ENCODE measurements at regions not wholly inside any gene's neighbourhood (a gene's known extent, or its start where the extent isn't known, plus 50 kb on each side); places are given as distances from the start of the nearest gene placed in this dataset.

DNA sequence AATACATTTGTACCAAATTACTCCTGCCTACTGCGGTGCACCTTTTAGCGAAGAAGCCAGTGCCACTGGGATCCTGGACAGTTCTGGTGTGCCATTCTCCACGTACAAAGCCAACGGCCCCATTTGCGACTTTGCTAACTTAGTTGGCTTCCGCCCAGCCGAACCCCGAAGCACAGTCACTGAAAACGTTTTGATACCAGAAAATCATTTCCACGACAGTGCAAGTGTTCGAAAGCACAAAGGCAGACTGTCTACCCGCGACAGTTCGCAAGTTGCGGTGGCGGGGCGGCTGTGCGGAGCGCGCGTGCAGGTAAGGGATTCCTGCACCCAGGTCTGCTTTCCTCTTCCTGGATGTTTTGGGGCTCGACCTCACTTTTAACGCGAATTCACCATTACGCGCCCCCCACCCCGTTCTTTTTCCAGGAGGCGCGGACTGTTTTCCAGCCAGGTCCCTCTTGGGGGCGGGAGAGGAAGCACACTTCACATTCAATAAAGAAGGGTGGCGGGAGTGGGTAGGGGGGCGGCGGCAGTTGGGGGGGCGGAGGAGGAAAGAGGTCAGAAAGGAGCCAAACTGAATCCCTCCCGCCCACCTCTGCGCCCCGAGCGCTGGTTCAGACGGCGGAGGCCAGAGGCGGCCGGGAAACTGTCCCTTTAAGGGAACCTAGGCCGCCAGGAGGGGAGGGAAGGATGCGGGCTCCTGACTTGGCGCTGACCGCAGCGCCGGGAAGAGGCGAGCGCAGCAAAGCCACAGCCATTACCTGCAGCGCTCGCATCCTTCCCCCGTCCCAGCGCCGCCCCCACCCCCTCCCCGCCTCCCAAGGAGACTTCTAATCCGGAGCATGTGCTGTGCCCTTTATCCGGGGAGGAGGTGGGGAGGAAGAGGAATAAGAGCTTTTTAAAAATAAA, 107.4 kb upstream of the KCTD1 start:
- TF ChIP-seq, protein P1, sequence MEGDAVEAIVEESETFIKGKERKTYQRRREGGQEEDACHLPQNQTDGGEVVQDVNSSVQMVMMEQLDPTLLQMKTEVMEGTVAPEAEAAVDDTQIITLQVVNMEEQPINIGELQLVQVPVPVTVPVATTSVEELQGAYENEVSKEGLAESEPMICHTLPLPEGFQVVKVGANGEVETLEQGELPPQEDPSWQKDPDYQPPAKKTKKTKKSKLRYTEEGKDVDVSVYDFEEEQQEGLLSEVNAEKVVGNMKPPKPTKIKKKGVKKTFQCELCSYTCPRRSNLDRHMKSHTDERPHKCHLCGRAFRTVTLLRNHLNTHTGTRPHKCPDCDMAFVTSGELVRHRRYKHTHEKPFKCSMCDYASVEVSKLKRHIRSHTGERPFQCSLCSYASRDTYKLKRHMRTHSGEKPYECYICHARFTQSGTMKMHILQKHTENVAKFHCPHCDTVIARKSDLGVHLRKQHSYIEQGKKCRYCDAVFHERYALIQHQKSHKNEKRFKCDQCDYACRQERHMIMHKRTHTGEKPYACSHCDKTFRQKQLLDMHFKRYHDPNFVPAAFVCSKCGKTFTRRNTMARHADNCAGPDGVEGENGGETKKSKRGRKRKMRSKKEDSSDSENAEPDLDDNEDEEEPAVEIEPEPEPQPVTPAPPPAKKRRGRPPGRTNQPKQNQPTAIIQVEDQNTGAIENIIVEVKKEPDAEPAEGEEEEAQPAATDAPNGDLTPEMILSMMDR (IDR thresholded peaks at IDR 0.05; ENCODE audit: poor library complexity, severe bottlenecking), result peak; percentile 54
- TF ChIP-seq POLR2AphosphoS5 (IDR thresholded peaks at IDR 0.05) (peak; percentile 36), SMC3 (conservative IDR thresholded peaks at IDR 0.05; ENCODE audit: poor library complexity) (peak; percentile 57), EZH2 (IDR thresholded peaks at IDR 0.05; ENCODE audit: borderline replicate concordance, insufficient read depth, low read length, poor library complexity, severe bottlenecking) (no peak)

All from neural cell (in vitro differentiated cells).